ENCODE measurements at regions not wholly inside any gene's neighbourhood (a gene's known extent, or its start where the extent isn't known, plus 50 kb on each side); places are given as distances from the start of the nearest gene placed in this dataset.
A peak's percentile ranks its signal among the peaks of the same experiment; 100 is the strongest.

DNA sequence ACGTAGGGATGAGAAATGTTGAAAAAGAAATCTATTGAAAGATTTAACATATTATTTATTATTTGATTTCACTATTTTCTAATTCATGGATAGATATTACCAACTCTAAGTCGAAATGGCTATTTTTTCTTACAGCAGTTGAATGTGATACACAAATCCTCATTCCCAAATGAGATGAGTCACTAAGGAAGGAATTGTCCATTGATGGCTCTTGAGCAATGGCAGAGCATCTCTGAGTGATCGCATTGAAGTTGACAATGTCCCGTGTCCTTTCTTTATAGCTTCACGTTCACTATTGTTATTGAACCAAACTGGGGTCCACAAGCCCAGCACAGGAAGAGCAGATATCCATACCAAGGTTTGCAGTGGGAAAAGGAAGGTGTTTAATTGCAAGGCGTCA is 648.3 kb upstream of the SPRY2 start:
- TF ChIP-seq, protein P1, sequence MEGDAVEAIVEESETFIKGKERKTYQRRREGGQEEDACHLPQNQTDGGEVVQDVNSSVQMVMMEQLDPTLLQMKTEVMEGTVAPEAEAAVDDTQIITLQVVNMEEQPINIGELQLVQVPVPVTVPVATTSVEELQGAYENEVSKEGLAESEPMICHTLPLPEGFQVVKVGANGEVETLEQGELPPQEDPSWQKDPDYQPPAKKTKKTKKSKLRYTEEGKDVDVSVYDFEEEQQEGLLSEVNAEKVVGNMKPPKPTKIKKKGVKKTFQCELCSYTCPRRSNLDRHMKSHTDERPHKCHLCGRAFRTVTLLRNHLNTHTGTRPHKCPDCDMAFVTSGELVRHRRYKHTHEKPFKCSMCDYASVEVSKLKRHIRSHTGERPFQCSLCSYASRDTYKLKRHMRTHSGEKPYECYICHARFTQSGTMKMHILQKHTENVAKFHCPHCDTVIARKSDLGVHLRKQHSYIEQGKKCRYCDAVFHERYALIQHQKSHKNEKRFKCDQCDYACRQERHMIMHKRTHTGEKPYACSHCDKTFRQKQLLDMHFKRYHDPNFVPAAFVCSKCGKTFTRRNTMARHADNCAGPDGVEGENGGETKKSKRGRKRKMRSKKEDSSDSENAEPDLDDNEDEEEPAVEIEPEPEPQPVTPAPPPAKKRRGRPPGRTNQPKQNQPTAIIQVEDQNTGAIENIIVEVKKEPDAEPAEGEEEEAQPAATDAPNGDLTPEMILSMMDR (IDR thresholded peaks at IDR 0.05): no peak
- no peak for ATAC-seq (ENCODE audit: low FRiP score)
- DNase-seq (ENCODE audit: low spot score): no peak

DNA sequence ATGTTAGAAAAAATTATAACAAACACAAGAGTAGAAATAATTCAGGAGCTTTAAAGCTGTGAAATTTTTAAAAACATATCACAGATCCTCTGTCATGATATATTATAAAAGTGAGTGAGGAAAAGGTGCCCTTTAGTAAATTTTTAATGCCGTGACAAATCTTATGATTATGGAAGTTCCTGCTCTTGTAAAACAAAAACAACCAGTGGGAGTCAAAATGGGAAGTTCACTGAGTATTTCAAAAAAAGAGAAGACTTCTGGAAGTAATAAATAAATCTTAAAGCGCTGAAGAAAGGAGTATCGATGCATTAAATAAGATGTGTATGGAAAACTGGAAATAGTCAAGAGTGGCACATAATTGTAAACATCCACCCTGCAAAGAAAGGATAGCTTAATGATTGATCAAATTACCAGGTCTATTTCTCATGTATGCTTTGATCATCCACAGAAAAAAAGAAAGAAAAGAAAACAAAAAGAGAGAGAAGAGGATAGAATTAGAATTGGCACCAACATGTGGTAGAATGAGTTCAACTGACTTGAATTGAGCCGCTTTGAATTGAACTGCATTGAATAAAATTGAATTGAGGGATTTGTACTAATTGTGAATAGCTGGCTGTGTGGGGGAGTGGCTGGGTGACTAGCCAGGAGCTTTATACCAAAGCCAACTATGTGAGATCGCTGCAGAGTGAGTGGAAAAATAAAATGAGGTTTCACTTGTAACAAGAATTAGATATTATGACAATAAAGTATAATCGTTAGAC is 647.6 kb upstream of the SPRY2 start:
- no peak for DNase-seq (ENCODE audit: low spot score)
- no peak for ATAC-seq (ENCODE audit: low FRiP score)
- TF ChIP-seq, protein P1 (IDR thresholded peaks at IDR 0.05): no peak

DNA sequence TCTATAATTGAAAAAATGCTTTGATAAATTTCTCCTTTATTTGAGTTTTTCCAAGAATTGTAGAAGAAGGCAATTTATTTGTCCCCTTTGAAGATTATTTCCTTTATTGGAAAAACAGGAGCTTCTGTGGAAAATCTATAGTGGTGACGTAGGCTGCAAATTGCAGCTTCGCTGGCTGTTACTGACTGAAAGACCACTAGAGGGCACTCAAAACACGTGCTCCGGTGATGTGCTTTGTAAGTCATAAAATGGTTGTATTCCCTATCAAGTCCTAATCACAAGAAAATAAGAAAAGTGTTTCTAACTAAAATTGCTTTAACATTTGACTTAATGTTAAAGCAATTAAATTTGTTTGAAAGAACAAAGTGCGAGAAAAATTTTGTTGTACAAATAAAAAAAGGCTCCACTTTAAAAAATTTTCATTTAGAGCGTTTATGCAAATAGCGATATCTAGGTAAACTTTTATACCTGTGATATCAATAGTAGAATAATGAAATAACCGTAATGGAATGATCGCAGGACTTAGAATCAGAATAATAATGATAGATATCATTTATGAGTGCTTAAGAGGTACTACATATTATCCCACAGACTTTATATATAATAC is 638.2 kb upstream of the SPRY2 start:
- DNase-seq (ENCODE audit: low spot score) (no peak), ATAC-seq (ENCODE audit: low FRiP score) (no peak)
- TF ChIP-seq, protein P1 (IDR thresholded peaks at IDR 0.05): peak in 1 of 3 donors; percentile 51

DNA sequence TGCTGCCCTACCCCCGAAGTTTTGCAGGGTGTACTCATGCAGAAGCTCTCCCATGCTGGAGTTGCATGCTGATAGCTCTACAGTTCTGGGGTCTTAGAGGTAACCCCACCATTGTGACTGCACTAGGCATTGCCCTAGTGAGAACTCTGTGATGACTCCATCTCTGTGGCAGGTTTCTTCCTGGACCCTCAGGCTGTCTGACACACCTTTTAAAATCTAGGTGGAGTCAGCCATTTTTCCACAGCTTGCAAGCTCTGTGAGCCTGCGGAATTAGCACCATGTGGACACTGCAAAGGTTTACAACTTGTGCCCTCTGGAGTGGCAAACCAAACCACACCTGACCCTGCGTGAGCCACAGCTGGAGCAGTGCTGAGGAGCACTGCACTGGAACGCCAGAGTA is 636.2 kb upstream of the SPRY2 start:
- ATAC-seq (ENCODE audit: low FRiP score) (no peak), DNase-seq (ENCODE audit: low spot score) (no peak)
- TF ChIP-seq, protein P1 (IDR thresholded peaks at IDR 0.05): no peak

DNA sequence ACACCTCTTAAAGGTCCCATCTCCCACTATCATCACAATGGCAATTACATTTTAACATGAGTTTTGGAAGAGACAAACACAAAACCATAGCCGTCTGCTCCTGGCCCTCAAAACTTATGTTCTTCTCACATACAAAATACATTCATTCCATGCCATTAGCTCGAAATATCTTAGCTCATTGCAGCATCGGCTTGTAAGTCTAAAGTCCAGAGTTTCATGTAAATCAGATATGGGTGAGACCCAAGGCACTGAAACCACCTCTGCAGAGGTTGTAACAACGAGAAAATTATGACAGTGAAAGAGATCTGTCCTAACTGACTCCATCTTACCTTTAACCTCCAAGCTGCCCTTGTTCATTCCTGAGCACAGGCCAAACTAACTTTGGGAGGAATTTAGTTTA is 635.0 kb upstream of the SPRY2 start:
- ATAC-seq (ENCODE audit: low FRiP score) (no peak), DNase-seq (ENCODE audit: low spot score) (no peak)
- TF ChIP-seq, protein P1 (IDR thresholded peaks at IDR 0.05): no peak

DNA sequence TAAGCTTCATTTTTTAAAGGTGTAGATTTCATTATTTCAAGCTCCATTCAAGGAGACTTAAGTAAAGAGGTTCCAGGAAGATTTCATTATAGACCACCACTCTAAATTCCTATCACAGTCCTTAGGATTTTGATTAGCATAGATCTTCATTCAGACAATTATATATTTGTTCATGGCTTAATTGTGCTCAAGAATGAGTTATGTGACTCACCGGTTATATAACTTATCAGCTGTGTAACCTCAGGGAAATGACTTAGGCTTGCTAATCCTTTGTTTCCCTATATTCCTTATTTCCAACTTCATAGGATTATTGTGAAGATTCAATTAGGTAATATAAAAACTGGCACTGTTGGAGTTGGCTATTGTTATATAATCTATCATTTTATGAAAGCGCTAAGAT is 632.8 kb upstream of the SPRY2 start:
- ATAC-seq (ENCODE audit: low FRiP score): no peak
- TF ChIP-seq, protein P1 (IDR thresholded peaks at IDR 0.05): no peak
- no peak for DNase-seq (ENCODE audit: low spot score)

Measured in omental fat pad (tissue), 3 donors.